OCI-LY1 (cell line): ENCODE measurements at regions not wholly inside any gene's neighbourhood (a gene's known extent, or its start where the extent isn't known, plus 50 kb on each side); places are given as distances from the start of the nearest gene placed in this dataset.

Experiments
- H2AFZ ChIP-seq: fragments of 200-600 bp; sonication (generic), shearing (Covaris generic); 2 replicates; pipeline ENCODE4 v1.6.0; 2014; ENCODE audit warnings: antibody characterized with exemption, mild to moderate bottlenecking, low read length
- H3F3A ChIP-seq: fragments of 200-600 bp; sonication (generic), shearing (Covaris generic); 2 replicates; pipeline ENCODE4 v1.6.0; 2014; ENCODE audit warnings: mild to moderate bottlenecking, antibody characterized with exemption, low read length, moderate library complexity; ENCODE audit not compliant: insufficient read depth
- H3K27ac ChIP-seq: fragments of 200-600 bp; sonication (generic); 2 replicates; pipeline ENCODE4 v1.5.1; 2014; ENCODE audit warnings: low read length, mixed run types, mild to moderate bottlenecking, low read depth; ENCODE audit not compliant: poor library complexity, severe bottlenecking
- H3K27me3 ChIP-seq: fragments of 200-600 bp; sonication (generic); 2 replicates; pipeline ENCODE4 v1.6.0; 2014; ENCODE audit warnings: antibody characterized with exemption, mild to moderate bottlenecking, low read length, moderate library complexity; ENCODE audit not compliant: insufficient read depth
- H3K36me3 ChIP-seq: fragments of 200-600 bp; sonication (generic); 2 replicates; pipeline ENCODE4 v1.6.1; 2014; ENCODE audit warnings: mild to moderate bottlenecking, antibody characterized with exemption, low read length, moderate library complexity, mixed read lengths; ENCODE audit not compliant: insufficient read depth
- H3K4me1 ChIP-seq: fragments of 200-600 bp; sonication (generic); 2 replicates; pipeline ENCODE4 v1.5.1; 2014; ENCODE audit warnings: mild to moderate bottlenecking, low read length, moderate library complexity; ENCODE audit not compliant: insufficient read depth, severe bottlenecking
- H3K4me2 ChIP-seq: fragments of 200-600 bp; sonication (generic), shearing (Covaris generic); 2 replicates; pipeline ENCODE4 v1.6.1; 2014; ENCODE audit warnings: low read length
- H3K4me3 ChIP-seq: fragments of 200-600 bp; sonication (generic); 2 replicates; pipeline ENCODE4 v1.5.1; 2014; ENCODE audit warnings: low read length, low read depth, mild to moderate bottlenecking, mixed read lengths; ENCODE audit not compliant: poor library complexity, severe bottlenecking
- H3K79me2 ChIP-seq: fragments of 200-600 bp; shearing (Covaris generic); 2 replicates; pipeline ENCODE4 v1.6.1; 2016; ENCODE audit warnings: mixed run types, low read length, mixed read lengths; ENCODE audit not compliant: insufficient read depth
- H3K9ac ChIP-seq: fragments of 200-600 bp; sonication (generic), shearing (Covaris generic); 2 replicates; pipeline ENCODE4 v1.6.1; 2014; ENCODE audit warnings: mild to moderate bottlenecking, low read length, mixed read lengths
- H3K9me2 ChIP-seq: fragments of 200-600 bp; sonication (generic), shearing (Covaris generic); 2 replicates; pipeline ENCODE4 v1.6.1; 2014; ENCODE audit warnings: low read depth, mild to moderate bottlenecking, low read length, mixed read lengths
- H3K9me3 ChIP-seq: fragments of 200-600 bp; shearing (Covaris generic); 2 replicates; pipeline ENCODE4 v1.6.1; 2014; ENCODE audit warnings: low read length, mixed read lengths
- H4K20me1 ChIP-seq: fragments of 200-600 bp; sonication (generic), shearing (Covaris generic); 2 replicates; pipeline ENCODE4 v1.6.0; 2016; ENCODE audit warnings: mild to moderate bottlenecking, low read length; ENCODE audit not compliant: insufficient read depth
- EZH2 ChIP-seq: fragments of 200-600 bp; sonication (generic), shearing (Covaris generic); IDR thresholded peaks from 2 replicates; pipeline ENCODE4 v1.8.0; 2017; ENCODE audit warnings: borderline replicate concordance, mixed run types, mild to moderate bottlenecking, antibody characterized with exemption, low read length, moderate library complexity, mixed read lengths
- TF ChIP-seq, protein P1 (sequence below): fragments of 200-600 bp; sonication (generic), shearing (Covaris generic); IDR thresholded peaks from 2 replicates; pipeline ENCODE4 v1.5.1; 2017; ENCODE audit warnings: mild to moderate bottlenecking, antibody characterized with exemption, low read length, moderate library complexity, mixed read lengths

DNA sequence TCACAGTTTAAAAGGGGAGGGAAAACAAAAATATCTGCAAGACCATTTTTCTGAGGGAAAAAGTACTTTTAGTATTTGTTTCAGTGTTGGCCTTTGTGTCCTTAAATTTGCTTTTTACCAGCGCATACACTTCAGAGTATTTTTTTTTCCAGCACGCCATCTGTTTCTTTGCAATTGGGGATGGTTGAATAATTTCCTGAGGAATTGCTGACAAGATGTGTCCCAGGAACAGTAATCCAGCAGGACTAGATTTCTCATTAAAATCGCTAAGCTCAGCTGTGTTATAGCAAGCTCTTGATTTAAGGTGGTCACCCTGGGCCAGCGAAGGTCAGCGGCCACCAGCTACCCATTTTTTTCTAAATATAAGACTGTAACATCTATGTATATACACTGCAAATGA is 156.9 kb upstream of the RHOBTB1 start:
- Histone ChIP-seq H3K9ac (no peak overlapping the region), H3K36me3 (no peaks in the 10 kb centered on the region), H3K27ac (no peak overlapping the region), H2AFZ (no peak overlapping the region), H4K20me1 (no peaks in the 10 kb centered on the region), H3K9me2 (no peaks in the 10 kb centered on the region), H3K79me2 (no peaks in the 10 kb centered on the region), H3K4me3 (no peak overlapping the region), H3K9me3 (no peaks in the 10 kb centered on the region), H3K4me1 (no peaks in the 10 kb centered on the region), H3K27me3 (no peaks in the 10 kb centered on the region), H3K4me2 (no peak overlapping the region), H3F3A (no peaks in the 10 kb centered on the region)
- no peak for TF ChIP-seq EZH2
- TF ChIP-seq, protein P1, sequence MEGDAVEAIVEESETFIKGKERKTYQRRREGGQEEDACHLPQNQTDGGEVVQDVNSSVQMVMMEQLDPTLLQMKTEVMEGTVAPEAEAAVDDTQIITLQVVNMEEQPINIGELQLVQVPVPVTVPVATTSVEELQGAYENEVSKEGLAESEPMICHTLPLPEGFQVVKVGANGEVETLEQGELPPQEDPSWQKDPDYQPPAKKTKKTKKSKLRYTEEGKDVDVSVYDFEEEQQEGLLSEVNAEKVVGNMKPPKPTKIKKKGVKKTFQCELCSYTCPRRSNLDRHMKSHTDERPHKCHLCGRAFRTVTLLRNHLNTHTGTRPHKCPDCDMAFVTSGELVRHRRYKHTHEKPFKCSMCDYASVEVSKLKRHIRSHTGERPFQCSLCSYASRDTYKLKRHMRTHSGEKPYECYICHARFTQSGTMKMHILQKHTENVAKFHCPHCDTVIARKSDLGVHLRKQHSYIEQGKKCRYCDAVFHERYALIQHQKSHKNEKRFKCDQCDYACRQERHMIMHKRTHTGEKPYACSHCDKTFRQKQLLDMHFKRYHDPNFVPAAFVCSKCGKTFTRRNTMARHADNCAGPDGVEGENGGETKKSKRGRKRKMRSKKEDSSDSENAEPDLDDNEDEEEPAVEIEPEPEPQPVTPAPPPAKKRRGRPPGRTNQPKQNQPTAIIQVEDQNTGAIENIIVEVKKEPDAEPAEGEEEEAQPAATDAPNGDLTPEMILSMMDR, result no peak

DNA sequence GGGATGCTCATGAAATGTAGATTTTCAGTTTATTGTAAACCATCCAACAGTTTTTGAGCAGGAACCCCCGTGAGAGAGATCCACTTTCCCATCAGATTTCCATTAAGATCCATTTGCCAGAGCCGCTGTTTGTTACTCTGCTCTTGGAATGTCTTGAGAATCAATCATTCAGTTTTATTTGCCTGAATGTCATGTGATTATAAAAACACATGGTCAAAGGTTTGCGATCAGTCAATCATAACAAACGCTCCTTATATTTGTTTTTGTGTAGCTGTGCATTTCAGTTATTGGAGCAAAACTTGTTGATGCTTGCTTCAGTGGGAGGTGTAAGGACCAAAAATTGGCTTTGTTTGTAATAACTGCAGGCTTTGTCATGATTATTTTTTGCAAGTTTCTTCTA is 155.8 kb upstream of the RHOBTB1 start:
- Histone ChIP-seq H3K9ac (no peak overlapping the region), H3K36me3 (no peaks in the 10 kb centered on the region), H3K4me2 (no peak overlapping the region), H3F3A (no peaks in the 10 kb centered on the region), H3K79me2 (no peaks in the 10 kb centered on the region), H3K9me3 (no peaks in the 10 kb centered on the region), H4K20me1 (no peaks in the 10 kb centered on the region), H3K4me3 (no peak overlapping the region), H3K4me1 (no peaks in the 10 kb centered on the region), H3K27me3 (no peaks in the 10 kb centered on the region), H3K9me2 (no peaks in the 10 kb centered on the region), H3K27ac (no peak overlapping the region), H2AFZ (no peak overlapping the region)
- TF ChIP-seq EZH2, result no peak
- TF ChIP-seq, protein P1, result no peak

DNA sequence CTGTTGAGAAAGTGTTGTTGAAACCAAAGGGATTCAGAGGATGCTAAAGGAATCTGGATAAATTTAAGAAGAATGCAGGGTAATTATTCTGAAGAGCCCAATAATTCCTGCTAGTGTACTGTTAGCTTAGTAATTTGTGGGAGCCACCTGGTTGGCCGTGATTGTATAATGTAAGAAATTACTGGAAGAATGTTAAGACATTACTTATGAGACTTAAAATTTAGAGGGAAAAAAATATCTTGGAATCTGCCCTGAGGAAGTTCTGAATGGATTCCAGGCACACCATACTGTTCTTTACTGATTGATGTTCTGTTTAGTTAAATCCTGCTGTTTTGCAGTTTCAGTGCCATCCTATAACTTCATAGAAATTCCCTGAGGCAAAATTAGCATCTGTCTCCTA is 155.0 kb upstream of the RHOBTB1 start:
- no peaks in the 10 kb centered on the region for H3F3A ChIP-seq
- H3K36me3 ChIP-seq, result no peaks in the 10 kb centered on the region
- H2AFZ ChIP-seq, result no peak overlapping the region
- no peak overlapping the region for H3K9ac ChIP-seq
- H3K27me3 ChIP-seq, result no peaks in the 10 kb centered on the region
- H3K4me2 ChIP-seq, result no peak overlapping the region
- no peaks in the 10 kb centered on the region for H4K20me1 ChIP-seq
- H3K27ac ChIP-seq, result no peak overlapping the region
- no peaks in the 10 kb centered on the region for H3K79me2 ChIP-seq
- H3K4me1 ChIP-seq, result no peaks in the 10 kb centered on the region
- TF ChIP-seq, protein P1, result no peak
- TF ChIP-seq EZH2, result no peak
- H3K9me3 ChIP-seq, result no peaks in the 10 kb centered on the region
- no peak overlapping the region for H3K4me3 ChIP-seq
- no peaks in the 10 kb centered on the region for H3K9me2 ChIP-seq
